ENCODE measurements at regions not wholly inside any gene's neighbourhood (a gene's known extent, or its start where the extent isn't known, plus 50 kb on each side); places are given as distances from the start of the nearest gene placed in this dataset.

DNA sequence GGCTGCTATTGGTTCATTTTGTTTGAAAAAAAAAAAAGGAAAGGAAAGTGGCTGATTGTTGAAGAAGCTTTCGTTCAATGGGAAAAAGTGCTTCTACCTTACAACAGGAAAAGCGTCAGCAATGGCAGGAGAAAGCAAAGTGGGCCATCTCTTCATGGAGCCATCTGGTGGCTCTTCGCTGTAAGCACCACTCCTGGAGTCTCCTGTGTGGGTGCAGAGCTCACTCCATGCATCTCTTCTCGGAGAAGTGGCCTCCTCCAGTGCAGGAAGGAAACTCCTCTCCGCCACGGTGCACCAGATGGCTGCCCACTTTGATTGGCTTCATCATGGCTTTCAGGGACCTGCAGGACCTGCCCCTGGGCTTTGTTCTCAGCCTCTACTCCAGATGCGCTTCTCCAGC lies 250.9 kb downstream of the PTEN start (continued):
- TF ChIP-seq ZNF785 (tag by site-specific recombination; IDR thresholded peaks at IDR 0.05) (no peak), ZNF776 (tag by site-specific recombination; IDR thresholded peaks at IDR 0.05; ENCODE audit: borderline replicate concordance) (no peak), ZNF133 (tag by site-specific recombination; IDR thresholded peaks at IDR 0.05) (no peak), PRDM1 (tag by site-specific recombination; IDR thresholded peaks at IDR 0.05) (peak; percentile 96), ZNF629 (tag by site-specific recombination; IDR thresholded peaks at IDR 0.05) (no peak), BCL11B (tag by site-specific recombination; IDR thresholded peaks at IDR 0.05; ENCODE audit: low read depth) (no peak), ZBTB17 (tag by site-specific recombination; IDR thresholded peaks at IDR 0.05) (0 out of 2 replicates have a peak, but pooled peaks have one; percentile 31), ZNF510 (tag by site-specific recombination; IDR thresholded peaks at IDR 0.05; ENCODE audit: insufficient replicate concordance) (no peak), ZNF121 (tag by site-specific recombination; IDR thresholded peaks at IDR 0.05) (no peak), ZNF660 (tag by site-specific recombination; IDR thresholded peaks at IDR 0.05) (peak; percentile 75), GLI4 (tag by site-specific recombination; IDR thresholded peaks at IDR 0.05) (no peak)
- TF ChIP-seq, protein P1, sequence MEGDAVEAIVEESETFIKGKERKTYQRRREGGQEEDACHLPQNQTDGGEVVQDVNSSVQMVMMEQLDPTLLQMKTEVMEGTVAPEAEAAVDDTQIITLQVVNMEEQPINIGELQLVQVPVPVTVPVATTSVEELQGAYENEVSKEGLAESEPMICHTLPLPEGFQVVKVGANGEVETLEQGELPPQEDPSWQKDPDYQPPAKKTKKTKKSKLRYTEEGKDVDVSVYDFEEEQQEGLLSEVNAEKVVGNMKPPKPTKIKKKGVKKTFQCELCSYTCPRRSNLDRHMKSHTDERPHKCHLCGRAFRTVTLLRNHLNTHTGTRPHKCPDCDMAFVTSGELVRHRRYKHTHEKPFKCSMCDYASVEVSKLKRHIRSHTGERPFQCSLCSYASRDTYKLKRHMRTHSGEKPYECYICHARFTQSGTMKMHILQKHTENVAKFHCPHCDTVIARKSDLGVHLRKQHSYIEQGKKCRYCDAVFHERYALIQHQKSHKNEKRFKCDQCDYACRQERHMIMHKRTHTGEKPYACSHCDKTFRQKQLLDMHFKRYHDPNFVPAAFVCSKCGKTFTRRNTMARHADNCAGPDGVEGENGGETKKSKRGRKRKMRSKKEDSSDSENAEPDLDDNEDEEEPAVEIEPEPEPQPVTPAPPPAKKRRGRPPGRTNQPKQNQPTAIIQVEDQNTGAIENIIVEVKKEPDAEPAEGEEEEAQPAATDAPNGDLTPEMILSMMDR (tag by site-specific recombination; IDR thresholded peaks at IDR 0.05), result peak; percentile 52

DNA sequence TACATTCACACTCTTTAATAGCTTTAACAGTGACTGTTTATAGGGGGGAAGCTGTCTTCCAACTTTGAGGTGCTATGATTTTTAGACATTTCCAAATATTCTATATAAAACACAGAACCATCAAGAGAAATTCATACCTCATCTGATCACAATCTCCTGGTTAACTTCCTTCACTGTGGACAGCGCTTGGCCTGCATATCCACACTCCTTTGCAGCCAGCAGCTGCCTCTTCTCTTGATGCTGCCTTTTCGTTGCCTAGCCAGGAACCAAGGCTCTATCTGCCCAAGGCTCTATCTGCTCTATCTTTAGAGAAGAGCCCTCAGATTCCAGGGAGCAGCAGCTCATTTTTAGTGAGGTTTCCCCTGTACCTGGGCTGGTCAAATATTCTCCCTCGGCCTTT lies 252.0 kb downstream of the PTEN start:
- POLR2A ChIA-PET, result no interaction called here
- H3K4me1 ChIP-seq (ENCODE audit: control insufficient read depth, insufficient read depth, low read length), result peaks cover 11% of the 10 kb centered on the region
- no peak overlapping the region for H3K4me3 ChIP-seq (ENCODE audit: low read depth, low read length)
- CTCF ChIA-PET, result interaction anchor here (1.0 to 2.4 kb wide), 3 partner anchors 10 to 277 kb away, joined by 4 to 7 read pairs (median 4); no protein-coding TSS in a partner anchor
- H3K9me3 ChIP-seq (ENCODE audit: control insufficient read depth, insufficient read depth, low read depth, low read length), result no peaks in the 10 kb centered on the region
- H3K27ac ChIP-seq (ENCODE audit: extremely low read depth, low read depth, low read length), result no peak overlapping the region
- no peaks in the 10 kb centered on the region for H3K36me3 ChIP-seq (ENCODE audit: control insufficient read depth in 2 of 2, insufficient read depth in 1 of 2, low read length in 2 of 2)
- TF ChIP-seq, protein P2, sequence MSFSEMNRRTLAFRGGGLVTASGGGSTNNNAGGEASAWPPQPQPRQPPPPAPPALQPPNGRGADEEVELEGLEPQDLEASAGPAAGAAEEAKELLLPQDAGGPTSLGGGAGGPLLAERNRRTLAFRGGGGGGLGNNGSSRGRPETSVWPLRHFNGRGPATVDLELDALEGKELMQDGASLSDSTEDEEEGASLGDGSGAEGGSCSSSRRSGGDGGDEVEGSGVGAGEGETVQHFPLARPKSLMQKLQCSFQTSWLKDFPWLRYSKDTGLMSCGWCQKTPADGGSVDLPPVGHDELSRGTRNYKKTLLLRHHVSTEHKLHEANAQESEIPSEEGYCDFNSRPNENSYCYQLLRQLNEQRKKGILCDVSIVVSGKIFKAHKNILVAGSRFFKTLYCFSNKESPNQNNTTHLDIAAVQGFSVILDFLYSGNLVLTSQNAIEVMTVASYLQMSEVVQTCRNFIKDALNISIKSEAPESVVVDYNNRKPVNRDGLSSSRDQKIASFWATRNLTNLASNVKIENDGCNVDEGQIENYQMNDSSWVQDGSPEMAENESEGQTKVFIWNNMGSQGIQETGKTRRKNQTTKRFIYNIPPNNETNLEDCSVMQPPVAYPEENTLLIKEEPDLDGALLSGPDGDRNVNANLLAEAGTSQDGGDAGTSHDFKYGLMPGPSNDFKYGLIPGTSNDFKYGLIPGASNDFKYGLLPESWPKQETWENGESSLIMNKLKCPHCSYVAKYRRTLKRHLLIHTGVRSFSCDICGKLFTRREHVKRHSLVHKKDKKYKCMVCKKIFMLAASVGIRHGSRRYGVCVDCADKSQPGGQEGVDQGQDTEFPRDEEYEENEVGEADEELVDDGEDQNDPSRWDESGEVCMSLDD (tag by site-specific recombination; IDR thresholded peaks at IDR 0.05), result no peak
- TF ChIP-seq, protein P3, sequence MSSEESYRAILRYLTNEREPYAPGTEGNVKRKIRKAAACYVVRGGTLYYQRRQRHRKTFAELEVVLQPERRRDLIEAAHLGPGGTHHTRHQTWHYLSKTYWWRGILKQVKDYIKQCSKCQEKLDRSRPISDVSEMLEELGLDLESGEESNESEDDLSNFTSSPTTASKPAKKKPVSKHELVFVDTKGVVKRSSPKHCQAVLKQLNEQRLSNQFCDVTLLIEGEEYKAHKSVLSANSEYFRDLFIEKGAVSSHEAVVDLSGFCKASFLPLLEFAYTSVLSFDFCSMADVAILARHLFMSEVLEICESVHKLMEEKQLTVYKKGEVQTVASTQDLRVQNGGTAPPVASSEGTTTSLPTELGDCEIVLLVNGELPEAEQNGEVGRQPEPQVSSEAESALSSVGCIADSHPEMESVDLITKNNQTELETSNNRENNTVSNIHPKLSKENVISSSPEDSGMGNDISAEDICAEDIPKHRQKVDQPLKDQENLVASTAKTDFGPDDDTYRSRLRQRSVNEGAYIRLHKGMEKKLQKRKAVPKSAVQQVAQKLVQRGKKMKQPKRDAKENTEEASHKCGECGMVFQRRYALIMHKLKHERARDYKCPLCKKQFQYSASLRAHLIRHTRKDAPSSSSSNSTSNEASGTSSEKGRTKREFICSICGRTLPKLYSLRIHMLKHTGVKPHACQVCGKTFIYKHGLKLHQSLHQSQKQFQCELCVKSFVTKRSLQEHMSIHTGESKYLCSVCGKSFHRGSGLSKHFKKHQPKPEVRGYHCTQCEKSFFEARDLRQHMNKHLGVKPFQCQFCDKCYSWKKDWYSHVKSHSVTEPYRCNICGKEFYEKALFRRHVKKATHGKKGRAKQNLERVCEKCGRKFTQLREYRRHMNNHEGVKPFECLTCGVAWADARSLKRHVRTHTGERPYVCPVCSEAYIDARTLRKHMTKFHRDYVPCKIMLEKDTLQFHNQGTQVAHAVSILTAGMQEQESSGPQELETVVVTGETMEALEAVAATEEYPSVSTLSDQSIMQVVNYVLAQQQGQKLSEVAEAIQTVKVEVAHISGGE (tag by site-specific recombination; conservative IDR thresholded peaks at IDR 0.05; ENCODE audit: low read depth), result no peak
- TF ChIP-seq HOXA7 (CRISPR knock-in tag; IDR thresholded peaks at IDR 0.05; ENCODE audit: borderline replicate concordance) (no peak), ZNF16 (tag by site-specific recombination; IDR thresholded peaks at IDR 0.05; ENCODE audit: low read depth) (no peak), ZNF175 (tag by site-specific recombination; IDR thresholded peaks at IDR 0.05) (no peak), ZNF544 (tag by site-specific recombination; IDR thresholded peaks at IDR 0.05) (no peak)
- TF ChIP-seq, protein P4, sequence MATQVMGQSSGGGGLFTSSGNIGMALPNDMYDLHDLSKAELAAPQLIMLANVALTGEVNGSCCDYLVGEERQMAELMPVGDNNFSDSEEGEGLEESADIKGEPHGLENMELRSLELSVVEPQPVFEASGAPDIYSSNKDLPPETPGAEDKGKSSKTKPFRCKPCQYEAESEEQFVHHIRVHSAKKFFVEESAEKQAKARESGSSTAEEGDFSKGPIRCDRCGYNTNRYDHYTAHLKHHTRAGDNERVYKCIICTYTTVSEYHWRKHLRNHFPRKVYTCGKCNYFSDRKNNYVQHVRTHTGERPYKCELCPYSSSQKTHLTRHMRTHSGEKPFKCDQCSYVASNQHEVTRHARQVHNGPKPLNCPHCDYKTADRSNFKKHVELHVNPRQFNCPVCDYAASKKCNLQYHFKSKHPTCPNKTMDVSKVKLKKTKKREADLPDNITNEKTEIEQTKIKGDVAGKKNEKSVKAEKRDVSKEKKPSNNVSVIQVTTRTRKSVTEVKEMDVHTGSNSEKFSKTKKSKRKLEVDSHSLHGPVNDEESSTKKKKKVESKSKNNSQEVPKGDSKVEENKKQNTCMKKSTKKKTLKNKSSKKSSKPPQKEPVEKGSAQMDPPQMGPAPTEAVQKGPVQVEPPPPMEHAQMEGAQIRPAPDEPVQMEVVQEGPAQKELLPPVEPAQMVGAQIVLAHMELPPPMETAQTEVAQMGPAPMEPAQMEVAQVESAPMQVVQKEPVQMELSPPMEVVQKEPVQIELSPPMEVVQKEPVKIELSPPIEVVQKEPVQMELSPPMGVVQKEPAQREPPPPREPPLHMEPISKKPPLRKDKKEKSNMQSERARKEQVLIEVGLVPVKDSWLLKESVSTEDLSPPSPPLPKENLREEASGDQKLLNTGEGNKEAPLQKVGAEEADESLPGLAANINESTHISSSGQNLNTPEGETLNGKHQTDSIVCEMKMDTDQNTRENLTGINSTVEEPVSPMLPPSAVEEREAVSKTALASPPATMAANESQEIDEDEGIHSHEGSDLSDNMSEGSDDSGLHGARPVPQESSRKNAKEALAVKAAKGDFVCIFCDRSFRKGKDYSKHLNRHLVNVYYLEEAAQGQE (tag by site-specific recombination; IDR thresholded peaks at IDR 0.05), result 0 out of 2 replicates have a peak, but pooled peaks have one; percentile 20
